ENCODE measurements at regions not wholly inside any gene's neighbourhood (a gene's known extent, or its start where the extent isn't known, plus 50 kb on each side); places are given as distances from the start of the nearest gene placed in this dataset.
"Not testable (repeated sequence)": the region's sequence is repeated elsewhere in the genome, so short reads cannot be mapped to it uniquely, and the experiment has no call there.

DNA sequence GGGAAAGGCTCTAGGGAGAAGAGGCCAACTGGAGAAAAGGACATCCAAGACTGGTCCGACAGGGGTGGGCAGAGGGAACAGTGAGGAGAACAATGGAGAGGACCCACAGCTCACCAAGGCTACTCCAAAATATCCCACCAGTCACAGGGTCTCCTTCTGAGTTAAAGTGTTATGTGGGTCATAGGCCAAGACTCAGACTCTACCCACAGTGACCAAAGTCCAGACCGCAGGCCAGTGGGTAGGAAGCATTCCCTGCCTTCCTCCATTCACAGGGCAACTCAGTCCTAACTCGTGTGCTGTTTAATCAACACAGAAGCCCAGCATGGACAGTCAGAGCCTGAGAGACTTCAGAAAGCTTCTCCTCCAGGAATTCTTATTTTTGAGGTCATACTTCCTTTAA, 260.6 kb downstream of the SMAD2 start:
- no peak for DNase-seq

DNA sequence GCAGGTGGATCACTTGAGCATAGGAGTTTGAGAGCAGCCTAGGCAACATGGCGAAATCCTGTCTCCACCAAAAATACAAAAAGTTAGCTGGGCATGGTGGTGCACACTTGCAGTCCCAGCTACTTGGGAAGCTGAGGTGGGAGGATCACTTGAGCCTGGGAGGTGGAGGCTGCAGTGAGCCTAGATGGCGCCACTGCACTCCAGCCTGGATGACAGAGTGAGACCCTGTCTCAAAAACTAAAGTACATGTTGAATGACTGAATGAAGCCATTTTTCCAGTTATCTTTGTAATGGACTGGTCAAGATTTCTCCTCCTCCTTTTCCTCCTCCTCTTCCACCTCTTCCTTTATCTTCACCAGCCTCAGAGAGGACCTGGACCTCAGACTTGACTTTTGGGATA, 272.0 kb downstream of the SMAD2 start:
- DNase-seq: no peak

DNA sequence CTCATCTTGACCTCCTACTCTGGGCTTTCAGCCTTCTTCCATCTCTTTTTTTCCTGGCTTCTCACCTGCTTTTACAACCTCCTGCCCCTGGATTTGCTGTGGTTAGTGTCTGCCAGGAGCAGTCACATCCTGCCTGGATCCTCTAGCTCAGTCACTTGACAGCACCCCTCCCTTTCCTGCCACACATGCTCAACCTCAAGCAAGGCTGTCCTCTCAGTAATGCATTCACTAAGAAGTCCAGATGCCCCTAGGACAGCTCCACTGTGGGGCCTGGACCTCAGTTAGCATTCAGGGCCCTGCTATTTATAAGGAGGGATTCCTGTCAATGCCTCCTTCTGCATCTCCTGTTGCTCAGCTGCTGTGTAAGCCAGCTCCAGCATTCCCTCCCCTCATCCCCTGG, 275.5 kb downstream of the SMAD2 start:
- no peak for DNase-seq

DNA sequence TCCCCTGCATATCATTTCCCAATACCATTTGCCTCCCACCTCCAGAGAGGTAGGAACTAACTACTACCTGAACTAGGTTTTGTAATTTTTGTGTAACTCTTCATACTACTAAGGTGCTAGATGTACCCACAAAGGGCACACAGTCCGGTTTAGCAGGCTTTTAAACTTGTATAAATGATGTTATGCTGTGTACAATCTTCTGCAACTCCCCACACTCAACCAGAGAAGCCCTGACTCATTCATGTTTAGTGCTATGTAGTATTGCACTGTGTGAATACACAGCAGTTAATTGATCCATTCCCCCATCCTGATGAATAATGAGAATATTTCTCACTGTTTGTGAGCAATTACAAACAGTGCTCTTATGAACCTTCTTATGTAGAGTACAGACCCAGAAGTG, 285.6 kb downstream of the SMAD2 start:
- DNase-seq: no peak

DNA sequence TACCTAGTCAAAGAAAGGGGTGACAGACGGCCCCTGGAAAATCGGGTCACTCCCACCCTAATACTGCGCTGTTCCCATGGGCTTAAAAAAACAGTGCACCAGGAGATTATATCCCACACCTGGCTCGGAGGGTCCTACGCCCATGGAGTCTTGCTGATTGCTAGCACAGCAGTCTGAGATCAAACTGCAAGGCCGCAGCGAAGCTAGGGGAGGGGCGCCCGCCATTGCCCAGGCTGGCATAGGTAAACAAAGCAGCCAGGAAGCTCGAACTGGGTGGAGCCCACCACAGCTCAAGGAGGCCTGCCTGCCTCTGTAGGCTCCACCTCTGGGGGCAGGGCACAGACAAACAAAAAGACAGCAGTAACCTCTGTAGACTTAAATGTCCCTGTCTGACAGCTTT, 292.9 kb downstream of the SMAD2 start:
- DNase-seq: not testable (repeated sequence)

DNA sequence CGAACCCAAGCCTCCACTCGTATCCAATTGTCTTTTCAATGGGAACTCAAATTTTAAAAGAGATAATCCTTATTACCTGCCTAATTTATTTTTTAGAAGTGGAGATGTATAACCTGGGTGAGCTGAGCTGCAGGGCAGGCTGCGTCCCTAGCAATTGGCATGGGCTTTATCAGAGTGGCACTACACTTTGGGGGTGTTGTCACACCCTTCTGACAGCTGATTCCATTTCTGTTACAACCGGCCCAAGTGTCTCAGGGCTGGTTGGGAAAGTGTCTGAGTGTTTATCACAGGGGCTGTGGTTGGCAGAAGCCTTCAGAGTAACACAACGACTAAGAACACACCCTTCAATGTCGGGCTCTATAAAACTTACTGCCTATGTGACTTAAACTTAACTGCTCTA, 295.0 kb downstream of the SMAD2 start:
- DNase-seq: no peak

DNA sequence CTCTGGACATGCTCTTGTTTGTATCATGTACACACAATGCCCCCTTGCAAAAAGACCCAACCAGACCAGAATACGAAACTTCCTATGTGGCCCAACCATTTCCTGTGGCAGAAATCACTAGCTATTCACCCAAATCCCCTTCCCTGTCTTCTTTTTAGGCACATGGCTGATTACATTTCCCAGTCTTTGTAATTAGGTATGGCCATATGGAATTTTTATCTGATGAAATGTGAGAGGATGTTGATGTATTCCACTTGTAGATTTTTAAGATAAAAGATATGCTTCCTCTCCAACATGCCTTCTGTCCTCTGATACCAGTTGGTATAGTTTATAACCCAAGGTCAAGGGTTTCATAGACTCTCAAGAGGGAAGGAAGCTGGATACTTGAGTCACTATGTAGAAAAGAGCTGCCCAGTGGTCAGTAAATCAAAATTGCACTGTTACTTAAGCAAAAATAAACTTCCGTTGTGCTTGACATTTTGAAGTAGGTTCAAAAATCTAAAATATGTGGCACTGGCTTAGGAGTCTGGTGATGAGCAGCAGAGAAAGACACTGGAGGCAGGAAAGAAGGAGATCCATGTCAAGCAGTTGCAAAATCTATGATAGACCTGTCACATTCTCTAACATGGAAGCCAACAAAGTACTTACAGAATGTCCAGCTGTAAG, 297.4 kb downstream of the SMAD2 start:
- DNase-seq: no peak

DNA sequence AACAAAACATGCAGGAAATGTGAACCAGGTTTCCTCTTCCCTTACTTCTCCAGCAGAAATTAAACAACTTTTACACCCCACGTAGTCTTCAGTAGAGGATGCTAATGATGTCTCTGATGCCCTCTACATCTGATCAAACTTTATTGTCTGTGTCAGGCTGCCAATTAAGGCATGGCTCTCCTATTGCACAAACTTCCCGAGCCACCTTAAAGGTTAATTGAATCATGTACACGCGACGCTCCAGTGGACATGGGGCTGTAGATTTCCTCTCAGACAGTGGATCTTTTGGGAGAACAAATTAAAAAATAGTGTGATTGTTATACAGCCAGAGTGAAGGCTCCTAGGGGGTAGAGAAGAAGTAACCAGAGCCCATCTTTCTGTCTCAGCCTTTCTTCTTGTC, 301.6 kb downstream of the SMAD2 start:
- no peak for DNase-seq

DNA sequence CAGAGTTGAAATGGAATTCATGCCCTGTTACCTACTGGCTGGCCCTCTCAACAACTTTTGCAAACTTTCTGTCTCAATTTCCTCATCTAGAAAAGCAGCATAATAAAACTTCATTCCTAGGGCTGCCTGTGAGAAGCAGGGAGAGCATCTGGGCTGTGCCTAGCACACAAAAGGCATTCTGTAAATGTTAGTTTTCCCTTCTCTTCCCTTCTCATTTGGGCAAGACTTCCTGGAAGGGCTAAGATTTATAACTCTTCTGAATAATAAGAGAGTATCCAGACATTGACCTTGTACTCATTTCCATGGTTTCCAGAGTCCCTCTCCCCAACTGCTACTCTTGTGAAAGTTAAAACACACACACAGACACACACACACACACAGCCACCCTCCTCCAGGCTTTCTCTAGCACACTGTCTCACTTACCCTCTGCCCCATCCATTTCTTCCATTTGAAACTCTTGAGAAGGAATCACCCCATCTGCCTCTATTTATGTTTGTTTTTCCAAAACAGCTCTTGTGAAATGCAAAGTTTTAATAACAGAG, 302.1 kb downstream of the SMAD2 start:
- DNase-seq: no peak

DNA sequence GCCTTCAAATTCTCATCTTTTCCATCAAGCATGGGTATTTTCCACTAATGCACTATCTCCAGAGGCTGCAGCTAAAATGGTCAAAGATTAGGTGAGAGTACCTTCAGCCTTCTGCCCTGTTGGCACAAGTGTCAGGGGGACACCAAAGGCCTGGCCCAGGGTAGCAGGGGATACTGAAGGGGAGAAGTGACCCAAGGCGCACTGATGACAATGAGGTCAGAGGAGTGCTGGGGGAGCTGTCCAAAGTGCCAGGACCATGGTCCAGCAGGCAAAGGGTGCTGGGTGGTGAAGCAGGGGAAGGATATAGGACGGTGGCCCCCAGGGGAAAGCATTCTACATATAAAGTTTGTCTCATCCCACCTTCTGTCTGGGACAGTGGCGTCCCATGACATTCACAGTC, 303.4 kb downstream of the SMAD2 start:
- no peak for DNase-seq

DNA sequence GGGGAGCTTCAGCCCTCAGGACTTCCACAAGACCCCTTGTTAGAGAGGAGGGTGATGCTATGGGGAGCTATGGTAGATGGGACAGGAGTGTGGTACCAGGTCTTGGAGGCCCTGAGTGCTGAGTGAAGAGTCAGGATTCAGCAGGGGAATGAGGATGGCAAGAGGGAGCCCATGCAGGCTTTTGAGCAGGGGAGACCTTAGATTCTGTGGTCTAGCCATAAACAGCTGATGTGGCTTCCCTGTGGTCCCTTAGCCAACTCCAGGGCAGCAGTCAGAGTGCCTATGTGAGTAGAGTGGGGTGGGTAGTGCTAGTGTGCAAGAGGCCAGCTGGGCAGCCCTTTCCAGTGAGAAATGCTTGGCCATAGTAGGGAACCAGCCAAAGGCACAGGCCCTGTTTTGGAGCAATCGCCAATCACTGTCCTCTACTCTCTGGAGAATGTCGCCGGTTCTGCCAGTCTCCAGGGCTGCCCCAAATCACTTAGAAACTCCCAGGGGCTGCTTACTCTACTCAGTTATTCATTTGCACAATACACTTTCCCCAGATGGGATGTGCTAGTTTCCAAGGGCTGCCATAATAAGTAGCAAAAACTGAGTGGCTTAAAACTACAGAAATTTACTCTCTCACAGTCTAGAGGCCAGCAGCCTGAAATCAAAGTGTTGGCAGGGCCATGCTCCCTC, 310.5 kb downstream of the SMAD2 start:
- no peak for DNase-seq

DNA sequence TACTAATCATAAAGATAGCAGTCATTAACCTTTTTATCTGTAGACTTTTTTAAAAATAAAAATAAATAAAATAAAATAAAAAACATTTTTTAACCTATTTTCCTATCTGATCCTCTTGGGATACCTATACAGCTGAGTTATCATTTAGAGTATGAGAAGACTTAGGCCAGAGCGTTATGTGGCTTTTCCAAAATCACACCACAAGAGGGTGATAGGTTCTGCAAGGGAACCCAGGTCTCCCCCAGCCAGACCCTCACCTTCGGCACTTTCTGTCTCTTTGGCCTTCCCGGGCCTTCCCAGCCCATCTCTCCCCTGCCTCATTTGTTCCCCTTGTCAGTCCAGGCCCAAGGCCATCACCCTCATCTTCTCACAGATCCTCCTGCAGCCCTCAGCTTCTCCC, 311.7 kb downstream of the SMAD2 start:
- DNase-seq: no peak

DNA sequence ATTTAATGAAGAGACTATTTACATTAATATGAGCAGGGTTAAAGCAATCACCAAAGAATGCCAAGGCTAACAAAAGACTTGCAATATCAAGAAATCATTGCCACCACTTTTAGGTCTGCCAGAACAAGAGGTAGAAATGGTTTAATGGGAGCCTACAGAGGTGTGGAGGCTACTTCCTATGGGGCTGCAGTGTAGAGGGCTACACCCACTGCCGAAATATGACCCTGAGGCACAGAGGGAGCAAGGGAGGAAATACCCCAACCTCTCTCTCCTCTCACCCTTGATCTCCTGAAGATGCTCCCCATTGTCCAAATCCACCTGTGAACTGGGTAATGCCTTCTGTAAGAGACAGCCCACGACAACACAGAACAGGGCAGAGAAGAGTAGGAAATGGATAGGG, 315.4 kb downstream of the SMAD2 start:
- DNase-seq: no peak

DNA sequence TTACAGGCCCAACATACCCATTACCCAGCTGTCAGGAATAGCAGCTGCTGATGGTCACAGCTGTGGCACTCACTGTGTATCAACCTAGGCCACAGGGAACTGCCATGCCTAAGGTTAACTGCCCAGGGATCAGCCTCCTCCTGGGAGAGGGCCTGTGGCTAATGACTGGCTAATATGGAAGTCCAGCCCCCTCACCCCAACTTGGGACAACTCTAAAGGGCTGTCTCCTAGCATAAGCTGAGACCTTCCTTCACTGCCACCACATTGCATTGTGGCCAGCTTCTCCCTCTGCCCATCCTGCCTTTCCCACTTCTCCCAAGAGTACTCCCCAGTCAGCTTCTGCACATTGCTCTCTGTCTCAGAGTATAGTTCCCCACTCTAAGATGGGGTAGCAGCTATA, 316.5 kb downstream of the SMAD2 start:
- DNase-seq: no peak

DNA sequence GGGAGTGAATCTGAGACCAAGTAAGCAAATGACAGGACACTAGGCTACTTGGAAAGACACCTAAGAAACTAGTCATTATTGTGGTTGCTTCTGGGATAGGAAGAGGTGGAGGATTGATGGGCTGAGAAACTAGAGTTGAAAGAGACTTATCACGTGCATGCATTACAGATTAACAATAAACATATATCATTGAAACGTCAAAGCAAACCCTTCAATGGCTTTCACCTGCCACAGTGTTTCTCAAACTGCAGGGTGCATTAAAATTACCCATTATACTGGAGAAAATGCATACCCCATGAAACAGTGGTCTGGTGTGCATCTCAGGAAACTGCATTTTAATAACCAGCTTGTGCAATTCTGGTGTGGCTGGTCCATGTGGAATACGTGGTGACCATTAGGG, 318.8 kb downstream of the SMAD2 start:
- DNase-seq: no peak

DNA sequence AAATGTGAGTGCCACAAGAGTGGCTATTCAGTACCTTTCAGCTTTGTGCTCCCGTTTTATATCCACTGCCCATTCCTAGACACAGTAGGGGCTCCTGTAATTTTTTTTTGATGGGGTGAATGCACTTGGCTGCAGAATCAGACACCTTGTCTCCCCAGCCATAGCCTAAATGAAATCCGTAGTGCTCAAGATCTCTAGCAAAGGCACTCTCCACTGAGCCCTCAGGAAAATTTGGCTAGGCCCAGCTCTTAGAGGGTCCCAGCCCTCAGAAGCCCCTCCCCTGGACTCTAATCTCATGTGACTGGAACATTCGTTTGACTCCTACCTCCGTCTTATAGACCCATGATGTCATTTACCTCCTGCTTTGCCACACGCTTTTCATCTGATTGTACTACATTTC, 323.9 kb downstream of the SMAD2 start:
- no peak for DNase-seq

DNA sequence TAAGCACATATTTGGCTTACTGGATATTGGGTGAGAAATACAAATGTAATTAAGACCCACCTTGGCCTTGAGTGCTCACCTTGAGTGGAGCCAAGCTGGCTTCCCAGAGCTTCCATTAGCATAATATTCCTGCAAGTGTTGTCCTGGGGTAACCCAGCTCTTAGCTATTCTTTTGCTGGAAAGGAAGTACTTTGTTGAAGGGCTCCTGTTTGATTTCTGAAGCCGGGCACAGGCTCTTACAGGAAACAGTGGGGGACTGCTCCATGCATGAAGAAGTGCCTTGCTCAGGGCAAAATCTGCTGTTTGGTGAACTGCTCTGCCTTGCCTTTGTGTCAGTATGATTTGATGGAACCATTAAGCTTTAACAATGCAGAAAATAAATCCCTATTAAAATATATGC, 325.4 kb downstream of the SMAD2 start:
- no peak for DNase-seq

DNA sequence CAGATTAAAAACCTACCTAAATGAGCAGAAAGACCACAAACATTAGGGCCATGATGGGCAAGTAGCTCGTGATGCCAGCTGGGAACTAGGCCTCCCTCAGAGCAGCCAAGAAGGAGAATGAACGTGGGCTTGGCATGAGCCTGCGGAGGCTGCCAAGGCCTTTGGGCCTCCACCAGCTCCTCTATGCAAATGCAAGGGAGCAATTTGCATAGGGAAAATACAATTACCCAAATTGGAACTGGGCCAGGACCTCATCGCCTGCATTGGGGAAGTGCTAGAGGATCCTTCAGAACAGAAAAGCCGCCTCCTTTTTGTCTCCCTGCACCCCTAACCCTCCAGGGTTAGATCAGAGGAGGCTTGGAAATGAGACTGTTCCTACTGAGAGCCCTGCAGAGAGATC, 326.4 kb downstream of the SMAD2 start:
- DNase-seq: no peak

DNA sequence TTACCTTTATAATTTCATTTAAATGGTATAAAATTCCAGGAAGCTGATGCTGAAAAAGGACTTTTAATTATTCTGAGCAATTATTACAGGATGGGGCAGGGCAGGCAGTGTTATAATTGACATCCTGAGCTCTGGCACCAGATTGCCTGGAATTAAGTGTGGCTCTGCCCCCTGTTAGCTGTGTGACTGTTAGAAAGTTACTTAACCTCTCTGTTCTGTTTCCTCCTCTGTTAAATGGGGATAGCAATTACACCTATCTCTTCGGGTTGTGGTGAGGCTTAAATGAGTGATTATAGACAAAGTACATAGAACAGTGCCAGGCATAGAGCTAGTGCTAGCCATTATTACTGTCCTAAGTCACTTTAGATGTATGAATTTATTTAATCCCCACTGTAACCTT, 327.3 kb downstream of the SMAD2 start:
- DNase-seq: no peak

DNA sequence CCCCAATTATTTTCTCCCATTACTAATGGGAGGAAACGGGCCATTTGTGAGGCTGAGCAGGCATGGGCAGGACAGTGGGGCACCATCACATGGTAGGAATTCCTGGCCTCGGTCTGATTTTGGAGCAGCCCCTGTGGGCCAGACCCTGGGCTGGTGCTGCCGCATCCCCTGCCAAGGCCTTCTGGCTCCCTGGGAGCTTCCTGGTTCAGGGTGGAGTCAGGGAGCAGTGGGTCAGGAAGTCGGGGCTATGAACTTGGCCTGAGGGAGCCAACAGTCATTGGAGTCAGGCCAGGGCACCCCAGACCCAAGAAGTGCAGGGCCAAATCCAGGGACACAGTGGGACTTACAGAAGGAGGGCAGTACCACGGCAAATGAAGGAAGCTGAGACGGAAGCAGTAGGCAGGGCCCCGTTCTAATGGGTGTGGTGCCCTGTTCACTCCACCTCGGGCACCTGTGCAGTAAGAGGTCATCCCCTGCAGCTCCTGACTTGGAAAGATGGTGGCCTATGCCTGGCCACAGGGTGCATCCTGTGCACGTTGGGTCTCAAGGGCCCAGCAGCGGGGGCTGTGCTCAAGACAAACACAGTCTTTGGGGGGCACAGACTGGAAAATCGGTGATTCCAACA, 328.1 kb downstream of the SMAD2 start:
- DNase-seq: no peak

DNA sequence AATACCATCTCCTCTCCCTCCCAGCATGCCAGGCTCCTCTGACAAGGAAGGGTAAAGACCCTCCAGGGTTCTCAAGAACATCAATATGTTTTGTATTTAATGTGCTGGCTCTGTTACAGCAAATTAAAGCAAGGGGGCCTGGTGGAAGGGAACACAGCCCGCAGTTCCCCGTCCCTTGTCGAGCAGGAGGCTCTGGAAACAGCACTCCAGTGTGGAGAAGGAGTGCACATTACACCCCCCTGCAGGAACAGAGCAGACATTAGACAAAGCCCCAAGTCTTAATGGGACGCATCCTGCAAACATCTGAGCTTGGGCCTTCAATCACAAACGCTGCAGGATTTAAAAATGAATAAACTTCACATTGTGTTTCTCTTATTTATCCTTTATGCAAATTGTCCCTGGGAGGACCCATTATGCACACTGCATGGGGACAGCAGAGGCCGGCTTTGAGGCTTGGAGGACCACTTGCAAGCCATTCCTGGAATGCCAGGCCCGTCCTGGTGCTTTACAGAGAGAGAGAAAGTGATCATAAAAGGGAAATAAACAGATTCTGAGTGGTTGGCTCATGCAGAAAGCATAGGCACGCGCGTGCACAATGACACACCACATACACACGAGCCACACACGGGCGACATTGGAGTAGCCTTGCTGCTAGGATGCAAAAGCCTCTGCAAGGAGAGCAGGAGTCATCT, 328.7 kb downstream of the SMAD2 start:
- no peak for DNase-seq

DNA sequence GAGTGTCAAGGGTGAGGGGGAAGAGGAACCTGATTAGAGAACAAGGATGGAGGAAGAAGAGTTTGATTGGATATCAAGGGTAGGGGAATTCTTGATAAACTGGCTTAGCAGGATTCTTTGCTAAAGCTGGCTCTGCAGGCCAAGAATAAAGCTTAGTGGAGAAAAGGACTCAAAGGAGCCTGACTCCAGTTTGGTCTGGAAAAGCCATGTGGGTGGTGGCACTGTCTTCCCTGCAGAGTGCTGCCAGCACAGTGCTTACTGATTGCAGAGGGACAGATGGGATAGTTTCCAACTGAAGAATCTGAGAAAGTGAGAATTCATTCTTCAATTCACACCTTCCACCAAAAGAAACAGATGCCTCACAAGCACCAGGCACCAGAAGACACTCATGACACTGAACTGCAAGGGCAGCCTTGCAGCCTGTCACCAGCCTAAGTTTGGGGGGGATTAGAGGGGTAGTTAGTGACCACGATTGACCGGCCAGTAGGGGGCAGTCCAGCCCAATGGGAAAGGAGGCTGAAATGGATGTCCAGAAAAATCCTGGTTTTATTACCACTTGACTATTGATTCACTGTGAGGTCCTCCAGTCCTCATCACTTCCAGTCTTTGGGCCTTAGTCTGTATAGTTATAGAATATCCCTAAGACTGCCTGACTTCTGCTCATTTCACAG, 334.5 kb downstream of the SMAD2 start:
- no peak for DNase-seq

DNA sequence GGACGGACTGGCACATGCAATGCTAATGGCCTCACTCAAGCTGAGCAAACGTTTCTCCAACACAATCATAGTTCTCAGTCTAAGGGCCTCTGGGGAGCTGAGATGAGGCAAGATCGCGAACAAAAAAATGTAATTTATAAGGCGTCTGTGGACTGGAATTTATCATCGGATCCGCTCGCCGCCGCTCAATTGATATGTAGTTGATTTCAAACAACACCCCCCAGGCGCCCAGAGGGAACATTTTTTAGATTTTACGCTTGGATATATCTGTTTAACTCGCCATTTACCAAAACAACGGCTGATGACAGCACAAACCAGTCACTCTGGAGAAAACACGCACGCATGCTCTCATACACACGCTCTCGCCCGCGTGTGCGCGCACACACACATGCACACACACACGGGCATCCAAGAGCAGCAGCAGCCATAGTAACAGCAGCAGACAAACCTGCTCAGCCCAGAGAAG, 335.8 kb downstream of the SMAD2 start:
- DNase-seq: no peak
